HEK293 (cell line): ENCODE measurements at regions not wholly inside any gene's neighbourhood (a gene's known extent, or its start where the extent isn't known, plus 50 kb on each side); places are given as distances from the start of the nearest gene placed in this dataset.

Source experiments
- OSR2 ChIP-seq: fragments of 450-650 bp; formaldehyde crosslinking; IDR thresholded peaks from 2 replicates; pipeline ENCODE4 v1.5.1; 2016; ENCODE audit warnings: missing biosample characterization, missing genetic modification characterization
- PBX3 ChIP-seq: sonication (generic); formaldehyde crosslinking; IDR thresholded peaks from 2 replicates; pipeline ENCODE4 v1.8.1; 2022; ENCODE audit warnings: mild to moderate bottlenecking, moderate library complexity, missing genetic modification reagents
- TCF7L2 ChIP-seq: IDR thresholded peaks from 2 replicates; pipeline ENCODE4 v1.6.1; 2011; ENCODE audit warnings: low read depth, mild to moderate bottlenecking, inconsistent platforms, low read length, moderate library complexity, borderline replicate concordance
- YY1 ChIP-seq: fragments of 450-650 bp; formaldehyde crosslinking; IDR thresholded peaks from 2 replicates; pipeline ENCODE4 v1.5.1; 2018; ENCODE audit warnings: missing biosample characterization, missing genetic modification characterization
- ZBTB7A ChIP-seq: fragments of 450-650 bp; formaldehyde crosslinking; IDR thresholded peaks from 2 replicates; pipeline ENCODE4 v1.5.1; 2016; ENCODE audit warnings: low read depth, missing biosample characterization, missing genetic modification characterization
- ZNF174 ChIP-seq: fragments of 450-650 bp; formaldehyde crosslinking; IDR thresholded peaks from 2 replicates; pipeline ENCODE4 v1.5.0; 2017; ENCODE audit warnings: missing biosample characterization, mild to moderate bottlenecking, missing genetic modification characterization
- ZNF24 ChIP-seq: fragments of 450-650 bp; formaldehyde crosslinking; IDR thresholded peaks from 2 replicates; pipeline ENCODE4 v1.5.1; 2016; ENCODE audit warnings: missing biosample characterization, missing genetic modification characterization
- ZNF274 ChIP-seq, 2 experiments: fragments of 200-500 bp in 1 of 2; fragments of 450-650 bp in 1 of 2; sonication (Bioruptor generic) in 1 of 2; formaldehyde crosslinking in 1 of 2; IDR thresholded peaks; 2 replicates each; pipeline versions ENCODE4 v1.5.1 to v1.6.1; 2014 to 2016; ENCODE audit warnings: borderline replicate concordance in 1 of 2, inconsistent platforms in 1 of 2, low read length in 1 of 2, missing biosample characterization in 1 of 2, missing genetic modification characterization in 1 of 2
- ZNF518A ChIP-seq: fragments of 450-650 bp; formaldehyde crosslinking; conservative IDR thresholded peaks from 2 replicates; pipeline ENCODE4 v1.5.1; 2016; ENCODE audit warnings: low read depth, missing biosample characterization, missing genetic modification characterization
- ZSCAN23 ChIP-seq: fragments of 450-650 bp; formaldehyde crosslinking; IDR thresholded peaks from 2 replicates; pipeline ENCODE4 v1.5.1; 2016; ENCODE audit warnings: missing biosample characterization, missing genetic modification characterization
- TF ChIP-seq, protein P1 (sequence below): fragments of 450-650 bp; formaldehyde crosslinking; IDR thresholded peaks from 2 replicates; pipeline ENCODE4 v1.5.1; 2016; ENCODE audit warnings: missing biosample characterization, missing genetic modification characterization

DNA sequence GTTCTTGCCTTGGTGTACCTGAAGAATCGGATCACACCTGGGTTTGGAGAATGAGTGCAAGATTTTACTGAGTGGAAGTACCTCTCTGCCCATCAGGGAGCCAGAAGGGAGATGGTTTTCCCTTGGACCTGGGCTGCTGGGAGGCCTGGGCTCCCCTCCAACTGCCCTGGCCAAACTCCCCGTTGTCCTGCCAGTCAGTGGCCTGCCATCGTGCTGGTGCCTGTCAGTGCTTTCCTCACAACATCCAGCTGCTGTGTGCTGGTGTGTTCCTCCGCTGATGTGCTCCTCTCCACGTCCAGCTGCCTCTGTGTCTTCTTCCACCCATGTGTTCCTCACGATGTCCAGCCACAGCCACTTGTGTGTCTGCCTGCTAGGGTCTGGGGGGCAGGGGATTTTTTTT is 87.9 kb upstream of the CLPB start:
- no peak for TF ChIP-seq ZNF174
- TF ChIP-seq PBX3, result no peak
- no peak for TF ChIP-seq ZSCAN23 (tag by site-specific recombination)
- no peak for TF ChIP-seq ZNF274 (IDR thresholded peaks at IDR 0.05; ENCODE audit: low read length)
- no peak for TF ChIP-seq ZNF274 (tag by site-specific recombination; IDR thresholded peaks at IDR 0.05; ENCODE audit: borderline replicate concordance)
- TF ChIP-seq, protein P1, sequence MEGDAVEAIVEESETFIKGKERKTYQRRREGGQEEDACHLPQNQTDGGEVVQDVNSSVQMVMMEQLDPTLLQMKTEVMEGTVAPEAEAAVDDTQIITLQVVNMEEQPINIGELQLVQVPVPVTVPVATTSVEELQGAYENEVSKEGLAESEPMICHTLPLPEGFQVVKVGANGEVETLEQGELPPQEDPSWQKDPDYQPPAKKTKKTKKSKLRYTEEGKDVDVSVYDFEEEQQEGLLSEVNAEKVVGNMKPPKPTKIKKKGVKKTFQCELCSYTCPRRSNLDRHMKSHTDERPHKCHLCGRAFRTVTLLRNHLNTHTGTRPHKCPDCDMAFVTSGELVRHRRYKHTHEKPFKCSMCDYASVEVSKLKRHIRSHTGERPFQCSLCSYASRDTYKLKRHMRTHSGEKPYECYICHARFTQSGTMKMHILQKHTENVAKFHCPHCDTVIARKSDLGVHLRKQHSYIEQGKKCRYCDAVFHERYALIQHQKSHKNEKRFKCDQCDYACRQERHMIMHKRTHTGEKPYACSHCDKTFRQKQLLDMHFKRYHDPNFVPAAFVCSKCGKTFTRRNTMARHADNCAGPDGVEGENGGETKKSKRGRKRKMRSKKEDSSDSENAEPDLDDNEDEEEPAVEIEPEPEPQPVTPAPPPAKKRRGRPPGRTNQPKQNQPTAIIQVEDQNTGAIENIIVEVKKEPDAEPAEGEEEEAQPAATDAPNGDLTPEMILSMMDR (tag by site-specific recombination), result no peak
- no peak for TF ChIP-seq TCF7L2
- no peak for TF ChIP-seq ZNF518A
- TF ChIP-seq YY1, result no peak
- no peak for TF ChIP-seq ZNF24 (tag by site-specific recombination)
- no peak for TF ChIP-seq ZBTB7A (tag by site-specific recombination)
- TF ChIP-seq OSR2, result no peak
